Neural cell (in vitro differentiated cells): ENCODE measurements at regions not wholly inside any gene's neighbourhood (a gene's known extent, or its start where the extent isn't known, plus 50 kb on each side); places are given as distances from the start of the nearest gene placed in this dataset.

Source experiments
- H2AFZ ChIP-seq: fragments of 200-600, 300-800 bp; sonication (generic), shearing (Covaris generic); 2 replicates; pipeline ENCODE4 v1.6.0; 2014; ENCODE audit warnings: low read depth, mild to moderate bottlenecking, antibody characterized with exemption, low read length, moderate library complexity
- H3F3A ChIP-seq: fragments of 200-600 bp; shearing (Covaris generic); 2 replicates; pipeline ENCODE4 v1.6.1; 2016; ENCODE audit warnings: mild to moderate bottlenecking, moderate library complexity, mixed read lengths, antibody characterized with exemption, low read length; ENCODE audit not compliant: insufficient read depth, poor library complexity, severe bottlenecking
- H3K27ac ChIP-seq: fragments of 200-600, 300-800 bp; sonication (generic), shearing (Covaris generic); 2 replicates; pipeline ENCODE4 v1.5.1; 2014; ENCODE audit warnings: mild to moderate bottlenecking, low read length, moderate library complexity
- H3K27me3 ChIP-seq: fragments of 300-800, 200-600 bp; sonication (generic), shearing (Covaris generic); 2 replicates; pipeline ENCODE4 v1.6.0; 2014; ENCODE audit warnings: mild to moderate bottlenecking, low read depth, low read length, moderate library complexity; ENCODE audit not compliant: insufficient read depth
- H3K36me3 ChIP-seq: fragments of 300-800, 200-600 bp; sonication (generic), shearing (Covaris generic); 2 replicates; pipeline ENCODE4 v1.5.1; 2014; ENCODE audit warnings: mild to moderate bottlenecking, antibody characterized with exemption, low read length, moderate library complexity; ENCODE audit not compliant: insufficient read depth
- H3K4me2 ChIP-seq: fragments of 300-800, 200-600 bp; sonication (generic), shearing (Covaris generic); 2 replicates; pipeline ENCODE4 v1.6.0; 2014; ENCODE audit warnings: mild to moderate bottlenecking, low read length
- H3K4me3 ChIP-seq: fragments of 300-800, 200-600 bp; sonication (generic), shearing (Covaris generic); 2 replicates; pipeline ENCODE4 v1.5.1; 2014; ENCODE audit warnings: mild to moderate bottlenecking, low read length, moderate library complexity
- H3K79me2 ChIP-seq: fragments of 200-600 bp; shearing (Covaris generic); replicated peaks from 2 replicates; pipeline ENCODE4 v1.6.0; 2014; ENCODE audit warnings: mild to moderate bottlenecking, low read length, moderate library complexity; ENCODE audit not compliant: insufficient read depth
- H3K9ac ChIP-seq: fragments of 300-800, 200-600 bp; sonication (generic), shearing (Covaris generic); 2 replicates; pipeline ENCODE4 v1.6.1; 2016; ENCODE audit warnings: mild to moderate bottlenecking, low read length, mixed read lengths
- H3K9me2 ChIP-seq: fragments of 200-600 bp; shearing (Covaris generic); 2 replicates; pipeline ENCODE4 v1.6.1; 2016; ENCODE audit warnings: mild to moderate bottlenecking, low read length, mixed read lengths; ENCODE audit not compliant: insufficient read depth
- H3K9me3 ChIP-seq: fragments of 200-600, 300-800 bp; sonication (generic), shearing (Covaris generic); 2 replicates; pipeline ENCODE4 v1.6.1; 2016; ENCODE audit warnings: mild to moderate bottlenecking, mixed run types, low read length, moderate library complexity, mixed read lengths
- H4K20me1 ChIP-seq: fragments of 200-600 bp; shearing (Covaris generic); 2 replicates; pipeline ENCODE4 v1.6.1; 2016; ENCODE audit warnings: mild to moderate bottlenecking, mixed run types; ENCODE audit not compliant: insufficient read depth
- CTCF ChIP-seq: fragments of 450-650 bp; IDR thresholded peaks from 2 replicates; pipeline ENCODE4 v1.5.1; 2014; ENCODE audit warnings: antibody characterized with exemption, mild to moderate bottlenecking, moderate library complexity; ENCODE audit not compliant: poor library complexity, severe bottlenecking
- EP300 ChIP-seq: fragments of 450-650 bp; conservative IDR thresholded peaks from 2 replicates; pipeline ENCODE4 v1.6.1; 2014; ENCODE audit warnings: antibody characterized with exemption, mild to moderate bottlenecking, moderate library complexity; ENCODE audit not compliant: poor library complexity, severe bottlenecking
- EZH2 ChIP-seq: fragments of 200-600, 300-800 bp; shearing (Covaris generic), sonication (generic); IDR thresholded peaks from 2 replicates; pipeline ENCODE4 v1.6.1; 2014; ENCODE audit warnings: antibody characterized with exemption, low read length, borderline replicate concordance, mild to moderate bottlenecking; ENCODE audit not compliant: insufficient read depth, poor library complexity, severe bottlenecking
- MXI1 ChIP-seq: fragments of 450-650 bp; conservative IDR thresholded peaks from 2 replicates; pipeline ENCODE4 v1.6.1; 2014; ENCODE audit warnings: antibody characterized with exemption, mild to moderate bottlenecking; ENCODE audit not compliant: poor library complexity, severe bottlenecking
- POLR2AphosphoS5 ChIP-seq: IDR thresholded peaks from 2 replicates; pipeline ENCODE4 v1.6.1; 2012
- RAD21 ChIP-seq: fragments of 450-650 bp; conservative IDR thresholded peaks from 2 replicates; pipeline ENCODE4 v1.6.1; 2014; ENCODE audit warnings: antibody characterized with exemption, mild to moderate bottlenecking, moderate library complexity
- REST ChIP-seq: IDR thresholded peaks from 2 replicates; pipeline ENCODE4 v1.6.1; 2012; ENCODE audit warnings: borderline replicate concordance
- SMC3 ChIP-seq: fragments of 450-650 bp; conservative IDR thresholded peaks from 2 replicates; pipeline ENCODE4 v1.6.1; 2014; ENCODE audit warnings: antibody characterized with exemption, mild to moderate bottlenecking, moderate library complexity; ENCODE audit not compliant: poor library complexity
- TAF1 ChIP-seq: IDR thresholded peaks from 2 replicates; pipeline ENCODE4 v1.6.1; 2012; ENCODE audit warnings: low read depth

- no peaks in the 10 kb centered on the region for H3K36me3 ChIP-seq
- no peaks in the 10 kb centered on the region for H3F3A ChIP-seq
- H3K9me2 ChIP-seq, result no peaks in the 10 kb centered on the region
- no peak for TF ChIP-seq CTCF
- TF ChIP-seq POLR2AphosphoS5, result no peak
- TF ChIP-seq RAD21, result no peak
- no peak for TF ChIP-seq EP300
- TF ChIP-seq MXI1, result no peak
- TF ChIP-seq TAF1, result no peak
- no peak for TF ChIP-seq SMC3
- TF ChIP-seq REST, result no peak
- no peak for TF ChIP-seq EZH2
- H3K9me3 ChIP-seq, result no peaks in the 10 kb centered on the region
- no peaks in the 10 kb centered on the region for H3K79me2 ChIP-seq
- H4K20me1 ChIP-seq, result no peaks in the 10 kb centered on the region
- no peak overlapping the region for H3K9ac ChIP-seq
- H3K27me3 ChIP-seq, result no peaks in the 10 kb centered on the region
- H3K4me2 ChIP-seq, result no peak overlapping the region
- H2AFZ ChIP-seq, result no peak overlapping the region
- H3K4me3 ChIP-seq, result no peak overlapping the region
- no peak overlapping the region for H3K27ac ChIP-seq
These were observed 515.9 kb upstream of the PKN2 start for GRCh38 chr1:88168126-88168525.

GRCh38 chr1:88169139-88169538 is 514.9 kb upstream of the PKN2 start:
- no peaks in the 10 kb centered on the region for H4K20me1 ChIP-seq
- no peak overlapping the region for H3K9ac ChIP-seq
- TF ChIP-seq SMC3, result no peak
- no peak for TF ChIP-seq REST
- TF ChIP-seq MXI1, result no peak
- no peak for TF ChIP-seq EZH2
- no peak for TF ChIP-seq RAD21
- TF ChIP-seq POLR2AphosphoS5, result no peak
- no peak for TF ChIP-seq TAF1
- no peak for TF ChIP-seq CTCF
- TF ChIP-seq EP300, result no peak
- no peaks in the 10 kb centered on the region for H3F3A ChIP-seq
- no peaks in the 10 kb centered on the region for H3K9me2 ChIP-seq
- H3K4me3 ChIP-seq, result no peak overlapping the region
- no peaks in the 10 kb centered on the region for H3K79me2 ChIP-seq
- no peak overlapping the region for H2AFZ ChIP-seq
- H3K36me3 ChIP-seq, result no peaks in the 10 kb centered on the region
- no peak overlapping the region for H3K27ac ChIP-seq
- H3K4me2 ChIP-seq, result no peak overlapping the region
- H3K9me3 ChIP-seq, result no peaks in the 10 kb centered on the region
- no peaks in the 10 kb centered on the region for H3K27me3 ChIP-seq
